Esophagus squamous epithelium (tissue), 5 donors: ENCODE measurements at regions not wholly inside any gene's neighbourhood (a gene's known extent, or its start where the extent isn't known, plus 50 kb on each side); places are given as distances from the start of the nearest gene placed in this dataset.

Source experiments
- DNase-seq: peaks from one replicate; lab custom pipeline; 2025; lab: John Stamatoyannopoulos, UW
- H3K27ac ChIP-seq, 4 donors: fragments of 200-600 bp; sonication (generic); one replicate each; pipeline ENCODE4 v1.5.1; 2016 to 2019; ENCODE audit warnings: mild to moderate bottlenecking in 1 of 4
- H3K27me3 ChIP-seq, 4 donors: fragments of 200-600 bp; sonication (generic); 1 replicate in 3 of 4; 2 replicates in 1 of 4; pipeline versions ENCODE4 v1.5.1 to v1.6.0; 2017 to 2021; ENCODE audit warnings: antibody characterized with exemption in 1 of 4
- H3K36me3 ChIP-seq, 3 donors: fragments of 200-600 bp; sonication (generic); one replicate each; pipeline ENCODE4 v1.5.1; 2016 to 2019
- H3K4me1 ChIP-seq, 3 donors: fragments of 200-600 bp; sonication (generic); one replicate each; pipeline ENCODE4 v1.5.1; 2017 to 2019
- H3K4me3 ChIP-seq, 4 donors: fragments of 200-600 bp; sonication (generic); 1 replicate in 3 of 4; 2 replicates in 1 of 4; pipeline ENCODE4 v1.5.1; 2016 to 2019; ENCODE audit warnings: mild to moderate bottlenecking in 2 of 4, moderate library complexity in 1 of 4
- H3K9me3 ChIP-seq, 3 donors: fragments of 200-600 bp; sonication (generic); one replicate each; pipeline ENCODE4 v1.5.1; 2016 to 2019
- CTCF ChIP-seq, 6 experiments: fragments of 450-650 bp in 4 of 6; fragments of 200-600 bp in 2 of 6; sonication (generic) in 2 of 6; IDR thresholded peaks; one replicate each; pipeline ENCODE4 v1.5.1; 2016 to 2019; ENCODE audit warnings: antibody characterized with exemption in 6 of 6, mild to moderate bottlenecking in 4 of 6, moderate library complexity in 4 of 6
- POLR2A ChIP-seq, 4 donors: fragments of 450-650 bp; IDR thresholded peaks; one replicate each; pipeline ENCODE4 v1.6.1; 2017; ENCODE audit warnings: antibody characterized with exemption in 4 of 4, mild to moderate bottlenecking in 4 of 4, moderate library complexity in 3 of 4
- WGBS, 2 donors: methylation state at CpG; one replicate each; pipeline ENCODE4 v1.1.5; 2018; 5-methylcytosine and 5-hydroxymethylcytosine counted together
- intact Hi-C: fragments of 100-400 bp; cut with DNase I; formaldehyde crosslinking; loops from one replicate; pipeline ENCODE4 v1.15.0; 2022
- donor health status: DM: yes; HTN: yes; CAD: no.

GRCh38 chr11:133718238-133718637 is 127.1 kb downstream of the SPATA19 start:
- WGBS, 2 donors = 44 to 72% methylated on average over 5 of the region's 7 CpGs
- no peaks in the 10 kb centered on the region for H3K9me3 ChIP-seq
- no peaks in the 10 kb centered on the region for H3K36me3 ChIP-seq
- no peak overlapping the region for H3K27ac ChIP-seq
- no peaks in the 10 kb centered on the region for H3K4me1 ChIP-seq
- H3K27me3 ChIP-seq = peaks cover 0 to 12% (median 0%) of the 10 kb centered on the region in 4 donors
- intact Hi-C loops = no loop called here
- TF ChIP-seq POLR2A (IDR thresholded peaks at IDR 0.05) (no peak), CTCF (IDR thresholded peaks at IDR 0.05) (no peak)
- DNase-seq = no peak
- H3K4me3 ChIP-seq = no peak overlapping the region

GRCh38 chr11:133716602-133717001 is 128.7 kb downstream of the SPATA19 start:
- whole genome bisulfite sequencing, 2 donors = 79 to 82% methylated on average over 5 to 7 of the region's 7 CpGs
- DNase-seq = no peak
- Histone ChIP-seq H3K4me3 (no peak overlapping the region), H3K27me3 (peaks cover 0 to 12% (median 0%) of the 10 kb centered on the region in 4 donors), H3K27ac (no peak overlapping the region), H3K9me3 (no peaks in the 10 kb centered on the region), H3K36me3 (no peaks in the 10 kb centered on the region), H3K4me1 (no peaks in the 10 kb centered on the region)
- intact Hi-C loops = no loop called here
- no peak for TF ChIP-seq POLR2A (IDR thresholded peaks at IDR 0.05)
- no peak for TF ChIP-seq CTCF (IDR thresholded peaks at IDR 0.05)

GRCh38 chr11:133715602-133716001 is 129.7 kb downstream of the SPATA19 start:
- WGBS, 2 donors = 76 to 83% methylated on average over 4 to 6 of the region's 7 CpGs

GRCh38 chr11:133714471-133715375 is 130.6 kb downstream of the SPATA19 start:
- no peak overlapping the region for H3K27ac ChIP-seq
- 58 to 61% methylated on average over 15 of the region's 16 CpGs for WGBS, 2 donors
- no peak overlapping the region for H3K4me3 ChIP-seq
- H3K9me3 ChIP-seq = no peaks in the 10 kb centered on the region
- no peak for DNase-seq
- no peaks in the 10 kb centered on the region for H3K4me1 ChIP-seq
- no peaks in the 10 kb centered on the region for H3K36me3 ChIP-seq
- peaks cover 0 to 12% (median 0%) of the 10 kb centered on the region in 4 donors for H3K27me3 ChIP-seq
- intact Hi-C loops = no loop called here
- TF ChIP-seq POLR2A (IDR thresholded peaks at IDR 0.05) (no peak), CTCF (IDR thresholded peaks at IDR 0.05) (no peak)

More at GRCh38 chr11:133715602-133716001, 129.7 kb downstream of the SPATA19 start:
- H3K27me3 ChIP-seq = peaks cover 0 to 12% (median 0%) of the 10 kb centered on the region in 4 donors
- no peak overlapping the region for H3K27ac ChIP-seq
- no peak for TF ChIP-seq POLR2A (IDR thresholded peaks at IDR 0.05)
- TF ChIP-seq CTCF (IDR thresholded peaks at IDR 0.05) = no peak
- no peaks in the 10 kb centered on the region for H3K4me1 ChIP-seq
- intact Hi-C loops = no loop called here
- H3K9me3 ChIP-seq = no peaks in the 10 kb centered on the region
- no peak for DNase-seq
- no peaks in the 10 kb centered on the region for H3K36me3 ChIP-seq
- no peak overlapping the region for H3K4me3 ChIP-seq

GRCh38 chr11:133713844-133714243 is 131.5 kb downstream of the SPATA19 start:
- H3K27me3 ChIP-seq = peaks cover 0 to 12% (median 0%) of the 10 kb centered on the region in 4 donors
- no peak for TF ChIP-seq CTCF (IDR thresholded peaks at IDR 0.05)
- no peak for TF ChIP-seq POLR2A (IDR thresholded peaks at IDR 0.05)
- no peaks in the 10 kb centered on the region for H3K4me1 ChIP-seq
- no peaks in the 10 kb centered on the region for H3K36me3 ChIP-seq
- intact Hi-C loops = no loop called here
- no peak for DNase-seq
- WGBS, 2 donors = 80 to 90% methylated on average over 5 to 9 of the region's 10 CpGs
- H3K9me3 ChIP-seq = no peaks in the 10 kb centered on the region
- H3K4me3 ChIP-seq = no peak overlapping the region
- no peak overlapping the region for H3K27ac ChIP-seq
